NCI-H128 (cell line): ENCODE measurements at regions not wholly inside any gene's neighbourhood (a gene's known extent, or its start where the extent isn't known, plus 50 kb on each side); places are given as distances from the start of the nearest gene placed in this dataset.
"Not testable (repeated sequence)": the region's sequence is repeated elsewhere in the genome, so short reads cannot be mapped to it uniquely, and the experiment has no call there.

Source experiments
- DNase-seq: peaks from one replicate; lab custom pipeline; 2025; ENCODE audit not compliant: unreplicated experiment; lab: John Stamatoyannopoulos, UW

DNA sequence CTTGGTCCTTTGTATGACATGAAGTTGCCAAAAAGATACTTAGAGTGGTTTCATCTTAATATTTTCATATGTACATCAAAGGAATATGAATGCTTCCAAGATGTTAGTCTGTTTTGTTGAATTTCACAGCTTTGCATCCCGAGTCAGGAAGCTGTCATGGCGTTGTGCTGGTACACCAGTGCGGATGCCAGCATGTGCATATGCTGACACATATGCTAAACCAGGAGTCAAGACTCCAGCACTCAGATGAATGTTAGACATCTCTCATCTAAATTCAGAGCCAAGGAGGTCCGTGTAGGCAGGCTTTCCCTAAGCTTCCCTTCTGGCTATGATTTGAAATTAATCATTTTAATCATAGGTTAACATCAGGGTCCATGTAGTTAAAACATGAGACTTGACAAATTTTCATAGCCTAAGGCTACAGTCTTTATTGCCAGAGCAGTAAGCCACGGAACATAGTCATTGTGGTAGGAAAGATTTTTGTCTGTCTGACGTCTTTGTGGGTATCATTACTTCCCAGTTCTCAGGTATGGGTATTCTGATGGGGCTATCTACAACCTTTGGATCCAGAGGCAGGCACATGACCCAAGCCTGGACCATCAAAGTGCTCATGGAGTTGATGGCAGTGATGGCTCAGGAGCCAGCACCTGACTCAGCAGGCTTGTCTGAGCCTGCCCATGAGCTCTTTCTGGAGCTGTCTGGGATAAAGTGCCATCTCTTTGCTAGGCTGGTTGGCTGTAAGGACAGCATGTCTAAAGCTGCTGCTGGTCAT is 246.1 kb downstream of the KCNRG start:
- DNase-seq = no peak

DNA sequence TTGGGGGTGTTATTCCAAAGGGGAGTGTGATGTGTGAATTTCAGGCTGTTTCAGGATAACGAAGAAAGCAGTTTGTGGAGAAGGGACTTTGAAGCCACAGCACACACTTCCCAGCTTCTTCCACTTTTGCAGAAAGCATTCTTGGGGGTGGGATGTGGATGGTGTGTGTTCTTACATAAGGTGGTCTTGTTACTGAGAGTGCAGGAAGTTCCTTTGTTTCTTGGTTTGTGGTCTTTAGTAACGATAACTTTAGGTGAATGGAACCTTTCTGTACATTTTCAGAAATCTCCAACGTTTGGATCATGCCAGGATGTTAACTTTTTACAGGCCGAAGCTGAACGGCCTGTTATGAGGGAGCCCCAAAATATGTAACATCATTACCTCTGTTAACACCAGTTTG is 251.8 kb downstream of the KCNRG start:
- DNase-seq = no peak

DNA sequence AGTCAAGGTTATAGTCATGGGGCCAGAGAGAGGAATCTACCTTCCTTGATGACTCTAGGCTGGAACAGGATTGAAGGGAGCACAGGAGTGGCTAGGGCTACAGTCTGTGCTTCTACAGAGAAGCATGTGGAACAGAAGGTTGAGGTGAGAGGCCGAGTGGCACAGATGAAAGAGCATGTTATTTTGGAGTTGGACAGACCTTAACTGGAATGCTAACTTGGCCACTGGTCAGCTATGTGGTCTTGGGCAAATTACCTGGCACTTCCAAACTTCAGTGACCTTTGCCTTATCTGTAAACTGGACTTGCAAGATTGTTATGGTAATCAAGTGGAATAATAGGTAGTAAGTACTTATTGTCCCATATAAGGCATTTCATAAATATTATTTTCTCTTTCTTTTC is 252.7 kb downstream of the KCNRG start:
- DNase-seq = no peak

DNA sequence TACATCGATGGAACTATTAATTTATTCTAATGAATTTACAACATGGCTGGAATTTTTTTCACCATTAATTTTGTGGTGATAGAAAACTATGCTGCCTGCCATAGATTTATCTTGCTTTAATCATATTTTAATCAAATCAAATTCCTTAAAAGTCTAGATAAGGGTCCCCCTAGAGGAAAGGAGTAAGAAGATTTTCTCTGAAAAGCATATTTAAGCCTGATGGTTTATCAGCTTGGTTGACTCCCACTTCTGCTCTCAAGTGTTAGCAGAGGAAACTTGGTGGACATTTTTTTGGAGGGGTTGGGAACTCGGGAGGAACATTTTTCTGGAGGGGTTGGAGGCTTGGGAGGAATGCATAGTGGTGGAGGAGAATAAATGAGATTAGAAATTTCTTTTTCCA is 253.3 kb downstream of the KCNRG start:
- DNase-seq = no peak

DNA sequence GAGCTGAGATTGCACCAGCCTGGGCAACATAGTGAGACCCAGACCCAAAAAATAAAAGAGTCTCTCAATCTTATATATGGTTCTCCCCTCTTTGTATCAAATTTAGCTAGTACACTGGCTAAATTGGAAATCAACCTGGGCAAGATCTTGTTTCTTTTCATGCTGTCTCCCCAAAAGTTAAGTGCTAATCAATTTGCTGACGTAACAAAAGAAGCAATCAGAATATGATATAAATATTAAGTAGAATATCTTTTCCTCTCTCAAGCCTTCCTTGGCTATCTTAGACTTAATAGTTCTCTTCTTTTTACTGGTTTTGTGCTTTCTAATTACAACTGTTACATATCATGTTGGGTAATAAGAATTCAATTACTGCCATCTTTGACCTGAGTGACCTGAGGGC is 258.9 kb downstream of the KCNRG start:
- no peak for DNase-seq

DNA sequence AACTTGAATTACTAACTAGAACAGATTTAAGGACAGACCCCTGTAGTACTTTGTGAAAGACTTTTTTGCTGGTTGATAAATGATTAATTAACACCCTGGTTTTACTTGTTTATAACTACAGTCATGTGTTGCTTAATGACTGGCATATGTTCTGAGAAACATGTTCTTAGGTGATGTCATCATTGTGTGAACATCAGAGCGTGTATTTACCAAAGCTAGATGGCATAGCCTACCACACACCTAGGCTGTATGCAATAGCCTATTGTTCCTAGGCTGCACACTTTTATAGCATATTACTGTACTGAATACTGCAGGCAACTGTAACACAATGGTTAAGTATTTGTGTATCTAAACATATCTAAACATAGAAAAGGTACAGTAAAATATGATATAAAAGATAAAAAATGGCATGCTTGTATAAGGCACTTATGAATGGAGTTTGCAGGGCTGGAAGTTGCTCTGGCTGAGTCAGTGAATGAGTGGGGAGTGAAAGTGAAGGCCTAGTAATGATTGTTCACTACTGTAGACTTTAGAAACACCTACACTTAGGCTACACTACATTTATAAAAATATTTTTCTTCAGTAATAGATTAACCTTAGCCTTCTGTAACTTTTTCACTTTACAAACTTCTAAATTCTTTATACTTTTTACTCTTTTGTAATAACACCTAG is 260.3 kb downstream of the KCNRG start:
- no peak for DNase-seq

DNA sequence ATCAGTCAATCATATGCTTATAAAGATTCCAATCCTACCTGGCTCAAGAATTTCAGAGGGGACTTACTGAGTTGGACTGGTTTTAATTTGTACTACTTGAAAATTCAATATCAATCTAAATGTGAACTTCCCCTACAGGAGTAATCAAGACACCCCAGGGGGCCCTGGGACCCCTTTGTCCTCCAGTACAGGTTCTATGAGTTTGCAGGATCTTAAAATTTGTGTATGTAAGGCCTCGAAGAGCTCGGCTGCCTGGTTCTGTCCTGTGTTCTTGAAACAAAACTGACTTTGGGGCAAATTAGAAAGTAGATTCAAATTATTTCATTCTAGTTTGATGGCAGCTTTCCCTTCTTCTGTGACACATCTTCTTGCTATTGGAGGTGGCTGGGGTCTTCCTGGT is 261.3 kb downstream of the KCNRG start:
- DNase-seq = no peak

DNA sequence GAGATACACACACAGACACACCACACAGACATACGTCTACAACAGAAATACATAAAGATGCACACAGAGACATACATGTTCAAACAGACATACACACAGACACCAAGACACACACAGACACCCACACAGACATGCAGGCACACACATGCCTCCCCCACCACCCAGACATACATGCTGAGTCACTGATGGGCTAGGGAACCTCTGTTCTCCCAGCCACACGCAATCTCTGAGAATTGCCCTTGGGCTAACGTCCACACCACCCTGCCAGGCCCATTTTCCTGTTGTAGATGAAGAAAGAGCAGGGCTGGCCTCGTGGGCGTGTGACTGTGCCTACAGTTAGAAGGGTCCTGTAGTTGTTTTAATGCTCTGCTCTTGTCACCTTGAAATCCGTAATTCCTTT is 261.9 kb downstream of the KCNRG start:
- no peak for DNase-seq

DNA sequence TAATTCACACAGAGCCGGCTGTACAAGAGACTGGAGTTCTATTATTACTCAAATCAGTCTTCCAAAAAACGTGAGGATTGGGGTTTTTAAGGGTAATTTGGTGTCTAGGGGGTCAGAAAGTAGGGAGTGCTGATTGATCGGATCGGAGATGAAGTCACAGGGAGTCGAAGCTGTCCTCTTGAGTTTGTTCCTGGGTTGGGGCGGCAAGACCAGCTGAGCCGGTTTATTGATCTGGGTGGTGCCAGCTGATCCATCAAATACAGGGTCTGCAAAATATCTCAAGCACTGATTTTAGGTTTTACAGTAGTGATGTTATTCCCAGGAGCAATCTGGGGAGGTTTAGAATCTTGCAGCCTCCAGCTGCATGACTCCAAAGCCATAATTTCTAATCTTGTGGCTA is 262.7 kb downstream of the KCNRG start:
- DNase-seq = no peak

DNA sequence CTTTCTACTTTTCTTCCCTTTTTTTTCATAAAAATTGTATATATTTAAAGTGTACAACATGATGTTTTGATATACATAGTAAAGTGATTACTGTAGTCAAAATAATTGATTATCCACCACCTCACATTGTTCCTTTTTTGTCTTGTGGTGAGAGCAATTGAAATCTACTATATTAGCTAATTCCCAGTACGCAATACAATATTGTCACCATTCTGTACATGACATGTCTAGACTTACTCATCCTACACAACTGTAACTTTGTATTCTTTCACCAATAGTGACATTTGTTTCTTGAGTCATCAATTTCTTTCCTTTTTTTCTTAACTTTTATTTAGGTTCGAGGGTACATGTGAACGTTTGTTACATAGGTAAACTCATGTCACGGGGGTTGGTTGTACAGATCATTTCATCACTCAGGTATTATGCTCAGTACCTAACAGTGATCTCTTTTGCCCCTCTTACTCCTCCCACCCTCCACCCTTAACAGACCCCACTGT is 265.2 kb downstream of the KCNRG start:
- DNase-seq = no peak

DNA sequence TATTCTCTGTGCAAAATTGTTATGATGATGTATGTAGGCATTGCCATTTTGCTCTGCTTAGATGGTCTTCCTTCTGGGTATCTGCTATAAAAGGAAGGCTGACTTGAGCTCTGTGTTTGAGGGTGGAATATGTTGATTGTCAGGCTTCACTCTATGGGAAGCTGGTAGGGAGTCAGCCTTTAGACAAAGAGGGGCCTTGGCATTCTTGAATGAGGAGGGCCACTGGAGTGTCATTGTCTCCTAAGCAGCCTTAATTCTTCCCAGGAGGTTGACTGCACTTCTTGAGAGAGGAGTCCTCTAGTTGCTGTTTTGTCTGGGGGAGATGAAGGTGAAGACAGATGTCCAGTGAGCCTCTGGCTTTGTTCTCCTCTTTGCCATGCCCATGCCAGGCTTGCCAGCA is 266.8 kb downstream of the KCNRG start:
- DNase-seq = no peak

DNA sequence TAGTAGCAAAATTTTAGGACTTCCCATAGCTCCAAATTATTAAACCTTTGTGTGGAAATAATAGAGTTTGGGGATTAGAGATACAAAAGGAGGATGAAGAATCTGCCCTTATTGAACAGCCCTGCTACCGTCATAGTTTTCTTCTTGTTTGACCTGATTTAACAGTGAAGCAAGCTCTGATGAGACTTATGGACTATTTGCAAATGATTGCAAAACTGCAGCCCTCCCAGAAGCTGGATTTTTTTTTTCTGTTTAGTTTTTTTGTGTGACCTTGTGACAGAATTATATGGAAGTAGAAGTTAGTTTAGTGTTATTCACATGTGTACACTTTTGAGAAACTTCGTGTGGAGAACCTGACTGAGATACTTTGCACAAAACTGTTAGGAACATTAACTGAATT is 267.8 kb downstream of the KCNRG start:
- DNase-seq = no peak

DNA sequence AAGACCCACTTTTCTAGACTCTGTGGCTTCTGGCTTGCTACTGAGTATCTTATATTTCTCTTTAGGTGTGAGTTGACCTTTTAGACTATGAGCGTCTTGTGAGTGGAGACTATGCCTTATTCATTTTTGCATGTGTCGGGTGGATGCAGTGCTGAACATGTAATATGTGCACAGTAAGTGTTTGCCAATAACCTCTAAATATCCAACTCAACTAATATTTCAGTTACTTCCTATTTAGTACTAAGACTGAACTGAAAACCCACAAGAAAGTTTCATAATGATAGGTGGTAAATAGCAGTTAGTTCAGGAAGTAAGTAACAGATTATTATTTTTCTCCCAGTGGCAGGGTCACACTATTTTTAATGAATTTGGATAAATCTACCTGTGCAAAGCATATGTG is 269.3 kb downstream of the KCNRG start:
- DNase-seq = no peak

DNA sequence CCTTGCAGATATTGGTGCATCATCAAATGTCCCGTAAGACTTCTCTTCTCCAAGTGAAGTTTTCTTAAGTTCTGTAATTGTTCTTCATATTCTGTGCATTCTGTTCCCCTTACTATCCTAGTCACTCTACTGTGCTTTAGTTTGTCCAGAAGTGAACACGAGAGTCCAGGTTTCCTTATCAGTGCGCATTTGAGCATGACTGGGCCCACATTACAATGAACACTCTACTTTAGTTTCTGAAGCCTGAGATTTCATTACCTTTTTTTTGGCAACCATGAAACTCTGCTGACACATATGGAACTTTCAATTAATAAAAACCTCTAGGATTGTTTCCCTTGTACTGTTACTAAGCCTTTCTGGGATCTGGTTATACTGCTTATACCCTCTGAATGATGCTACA is 270.0 kb downstream of the KCNRG start:
- no peak for DNase-seq

DNA sequence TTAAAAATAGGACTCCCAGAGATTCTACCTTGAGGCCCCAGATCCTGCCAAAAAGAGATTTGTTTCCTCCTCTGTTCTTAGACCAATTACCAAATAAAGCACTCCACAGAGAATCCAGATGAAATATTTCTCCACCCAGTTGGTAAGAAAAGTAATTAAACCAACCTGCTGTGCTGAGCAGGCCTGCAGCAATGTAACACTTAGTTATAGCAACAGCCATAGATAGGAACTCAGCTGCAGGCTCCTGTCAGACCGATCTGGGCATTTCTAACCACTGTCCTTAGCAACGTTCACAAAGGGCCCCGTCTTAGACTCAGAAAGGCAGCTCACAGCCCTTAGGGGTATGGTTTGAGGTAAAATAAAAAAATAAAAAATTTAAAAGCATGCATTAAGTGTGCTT is 271.1 kb downstream of the KCNRG start:
- DNase-seq = no peak

DNA sequence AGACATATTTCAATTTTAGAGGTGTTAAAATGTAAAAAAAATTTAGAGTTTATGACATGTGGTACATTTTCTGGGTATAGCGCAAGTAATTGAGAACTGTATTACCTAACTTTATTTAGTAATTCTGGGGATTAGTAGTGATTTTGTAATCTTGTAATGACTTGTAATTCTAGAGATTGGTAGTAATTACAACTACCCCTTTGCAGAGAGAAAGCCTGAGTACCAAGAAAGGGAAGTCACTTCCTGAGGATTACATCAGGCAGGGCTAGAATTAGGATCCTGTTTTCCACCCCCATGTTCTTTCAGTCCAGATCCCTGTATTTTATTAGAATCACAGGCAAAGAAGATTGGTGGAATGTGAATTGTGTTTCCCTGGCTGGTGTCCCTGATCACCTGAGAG is 274.9 kb downstream of the KCNRG start:
- DNase-seq = no peak

DNA sequence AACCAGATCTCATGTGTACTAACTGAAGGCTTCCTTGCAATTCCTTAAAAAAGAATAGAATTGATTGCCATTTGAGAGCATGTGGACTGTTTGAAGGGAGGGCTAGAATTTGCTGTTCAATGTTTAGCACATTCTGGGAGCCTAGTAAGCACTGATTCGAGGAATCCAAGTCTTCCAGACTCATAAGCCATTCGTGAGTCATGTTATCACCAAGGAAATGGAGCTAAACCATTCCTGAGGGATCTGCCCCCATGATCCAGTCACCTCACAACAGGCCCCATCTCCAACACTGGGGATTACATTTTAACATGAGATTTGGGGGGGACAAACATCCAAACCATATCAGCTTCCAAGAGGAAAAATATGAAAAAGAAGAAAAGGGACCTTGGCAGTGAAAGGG is 276.4 kb downstream of the KCNRG start:
- no peak for DNase-seq

DNA sequence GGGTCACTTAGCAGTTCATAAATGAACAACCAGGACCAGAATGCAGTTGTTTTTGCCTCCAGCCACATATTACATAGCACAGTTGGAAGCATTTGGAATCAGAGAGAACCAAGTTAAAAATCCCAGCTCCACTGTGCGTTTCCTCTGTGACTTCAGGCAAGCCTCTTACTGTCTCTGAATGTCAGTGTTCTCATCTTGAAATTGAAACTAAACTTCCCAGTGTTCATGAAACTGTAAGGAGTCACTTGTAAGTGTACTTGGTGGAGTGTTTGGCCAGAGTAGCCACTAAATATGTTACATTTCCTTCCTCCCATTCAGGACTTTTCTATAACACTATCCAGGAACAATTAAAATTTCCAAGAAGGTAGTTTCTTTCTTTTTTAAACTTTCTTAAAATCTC is 276.8 kb downstream of the KCNRG start:
- DNase-seq = no peak

DNA sequence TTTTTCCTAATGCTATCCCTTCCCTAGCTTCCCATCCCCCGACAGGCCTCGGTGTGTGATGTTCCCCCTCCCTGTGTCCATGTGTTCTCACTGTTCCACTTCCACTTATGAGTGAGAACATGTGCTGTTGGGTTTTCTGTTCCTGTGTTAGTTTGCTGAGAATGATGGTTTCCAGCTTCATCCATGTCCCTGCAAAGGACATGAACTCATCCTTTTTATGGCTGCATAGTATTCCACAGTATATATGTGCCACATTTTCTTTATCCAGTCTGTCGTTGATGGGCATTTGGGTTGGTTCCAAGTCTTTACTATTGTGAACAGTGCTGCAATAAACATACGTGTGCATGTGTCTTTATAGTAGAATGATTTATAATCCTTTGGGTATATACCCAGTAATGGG is 279.2 kb downstream of the KCNRG start:
- not testable (repeated sequence) for DNase-seq

DNA sequence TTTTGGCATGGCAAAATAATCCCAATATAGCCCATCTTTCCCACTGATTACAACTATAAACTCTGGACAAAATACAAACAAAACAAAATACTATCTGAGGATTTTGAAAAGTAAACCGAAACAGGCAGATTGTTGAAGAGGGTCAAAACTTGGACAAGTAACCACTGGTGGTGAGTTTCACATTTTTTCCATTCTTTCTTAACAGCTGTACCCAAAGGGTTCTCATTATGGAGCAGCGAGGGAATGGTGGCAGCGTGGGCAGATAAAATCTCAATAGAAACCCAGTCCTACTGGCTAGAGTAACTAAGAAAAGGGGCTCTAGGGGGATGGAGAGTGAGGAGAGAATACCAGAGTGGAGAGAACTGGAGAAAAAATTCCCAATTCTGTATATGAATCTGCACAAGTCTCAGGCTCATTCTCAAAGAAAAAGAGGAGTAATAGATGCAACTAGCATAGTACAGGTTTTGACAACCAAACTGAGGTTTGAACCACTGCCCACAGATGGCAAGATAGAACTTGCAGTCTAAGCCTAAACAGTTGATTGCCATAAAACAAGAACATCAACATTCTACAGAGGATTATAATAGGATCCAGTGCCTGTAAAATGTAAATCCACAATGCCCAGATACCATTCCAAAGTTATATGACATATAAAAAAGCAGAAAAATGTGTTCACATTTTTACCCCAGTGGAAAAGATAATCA is 284.5 kb downstream of the KCNRG start:
- DNase-seq = no peak

DNA sequence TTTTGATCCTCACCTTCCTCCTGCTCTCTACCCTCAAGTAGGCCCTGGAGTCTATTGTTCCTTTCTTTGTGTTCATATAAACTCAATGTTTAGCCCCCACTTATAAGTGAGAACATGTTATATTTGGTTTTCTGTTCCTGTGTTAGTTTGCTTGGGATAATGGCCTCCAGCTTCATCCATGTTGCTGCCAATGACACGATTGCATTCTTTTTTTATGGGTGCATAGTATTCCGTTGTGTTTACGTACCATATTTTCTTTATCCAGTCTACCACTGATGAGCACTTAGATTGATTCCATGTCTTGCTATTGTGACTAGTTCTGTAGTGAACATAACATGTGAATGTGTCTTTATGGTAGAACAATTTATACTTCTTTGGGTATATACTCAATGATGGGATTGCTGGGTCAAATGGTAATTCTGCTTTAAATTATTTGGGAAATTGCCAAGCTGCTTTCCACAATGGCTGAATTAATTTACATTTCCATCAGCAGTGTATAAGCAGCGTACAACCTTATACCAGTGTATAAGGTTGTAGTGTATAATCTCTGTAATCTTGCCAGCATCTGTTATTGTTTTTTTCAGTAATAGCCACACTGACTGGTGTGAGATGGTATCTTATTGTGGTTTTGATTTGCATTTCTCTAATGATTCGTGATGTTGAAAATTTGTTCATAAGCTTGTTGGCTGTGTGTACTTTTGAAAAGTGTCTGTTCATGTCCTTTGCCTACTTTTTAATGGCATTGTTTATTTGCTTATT is 288.9 kb downstream of the KCNRG start:
- DNase-seq = no peak
